ENCODE measurements at regions not wholly inside any gene's neighbourhood (a gene's known extent, or its start where the extent isn't known, plus 50 kb on each side); places are given as distances from the start of the nearest gene placed in this dataset.

GRCh38 chr5:3391210-3391609, 204.4 kb upstream of the IRX1 start:
- no peak for ATAC-seq
- POLR2A ChIA-PET, result no interaction called here
- intact Hi-C loops (cut with DNase I, micrococcal nuclease), result no loop called here

GRCh38 chr5:3389471-3390026, 206.1 kb upstream of the IRX1 start:
- Mint-ChIP-seq H3K36me3 (ENCODE audit: low read depth) (no peaks in the 10 kb centered on the region), H3K27me3 (no peaks in the 10 kb centered on the region), H3K27ac (no peak overlapping the region), H3K4me3 (no peak overlapping the region), H3K4me1 (no peaks in the 10 kb centered on the region), H3K9me3 (ENCODE audit: low read depth) (no peaks in the 10 kb centered on the region)
- ATAC-seq (no peak), DNase-seq (no peak)
- CTCF ChIA-PET, result no interaction called here
- intact Hi-C loops (cut with DNase I, micrococcal nuclease), result no loop called here
- POLR2A ChIA-PET, result no interaction called here

More at GRCh38 chr5:3391210-3391609, 204.4 kb upstream of the IRX1 start:
- Mint-ChIP-seq H3K27ac (no peak overlapping the region), H3K4me1 (no peaks in the 10 kb centered on the region), H3K9me3 (ENCODE audit: low read depth) (no peaks in the 10 kb centered on the region), H3K27me3 (no peaks in the 10 kb centered on the region), H3K36me3 (ENCODE audit: low read depth) (no peaks in the 10 kb centered on the region), H3K4me3 (no peak overlapping the region)
- CTCF ChIA-PET, result no interaction called here
- no peak for DNase-seq

DNA sequence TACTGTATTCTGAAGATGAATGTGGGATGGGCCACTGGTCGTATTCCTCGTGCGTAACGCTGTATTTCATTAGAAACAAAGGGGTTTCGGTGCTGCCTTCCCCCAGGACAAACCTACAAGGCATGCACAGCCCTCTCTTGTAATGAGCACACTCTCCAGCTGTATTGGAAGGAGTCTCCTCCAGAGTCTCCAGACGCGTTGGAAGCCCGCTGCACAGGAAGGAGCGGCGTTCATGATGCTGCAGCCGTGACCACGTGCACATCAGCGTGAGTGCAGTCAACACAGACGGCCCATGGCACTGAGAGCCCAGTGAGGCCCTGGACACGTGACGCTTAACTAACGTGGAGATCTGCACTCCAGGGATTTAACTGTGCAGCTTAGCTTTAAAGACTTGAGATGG, 209.0 kb upstream of the IRX1 start:
- CTCF ChIA-PET, result no interaction called here
- no peaks in the 10 kb centered on the region for H3K36me3 Mint-ChIP-seq (ENCODE audit: low read depth)

DNA sequence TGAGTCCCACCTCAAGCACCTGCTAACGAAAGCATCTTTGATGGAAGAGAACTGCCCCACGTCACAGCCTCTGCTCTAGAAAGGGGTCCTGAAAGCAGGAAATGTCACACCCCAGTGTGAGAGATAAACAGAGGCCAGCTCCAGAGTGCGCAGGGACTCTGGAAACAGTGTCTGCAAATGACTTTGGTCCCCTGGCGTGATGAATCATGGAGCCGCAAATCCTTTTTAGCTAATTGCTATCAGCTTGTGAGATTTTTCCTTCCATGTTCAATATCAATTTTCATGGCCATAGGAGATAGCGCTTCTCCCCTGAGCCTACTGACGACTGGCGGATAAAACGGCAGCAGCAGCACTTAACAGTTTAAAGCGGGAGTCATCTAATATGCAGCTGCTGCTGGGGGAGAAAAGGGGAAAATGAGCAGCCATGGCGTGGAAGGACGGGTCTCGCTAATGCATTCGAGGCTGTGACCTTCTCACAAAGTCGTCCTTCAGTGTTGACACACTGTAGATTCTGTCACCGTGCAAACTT, 209.6 kb upstream of the IRX1 start:
- ChIA-PET POLR2A (no interaction called here), CTCF (no interaction called here)
- Mint-ChIP-seq H3K27ac (no peak overlapping the region), H3K4me3 (no peak overlapping the region), H3K36me3 (ENCODE audit: low read depth) (no peaks in the 10 kb centered on the region), H3K4me1 (no peaks in the 10 kb centered on the region), H3K27me3 (no peaks in the 10 kb centered on the region), H3K9me3 (ENCODE audit: low read depth) (no peaks in the 10 kb centered on the region)
- ATAC-seq (no peak), DNase-seq (no peak)
- intact Hi-C loops (cut with DNase I, micrococcal nuclease), result no loop called here

More for the DNA sequence above, 209.0 kb upstream of the IRX1 start:
- ATAC-seq (no peak), DNase-seq (no peak)
- H3K4me3 Mint-ChIP-seq, result no peak overlapping the region
- no peaks in the 10 kb centered on the region for H3K4me1 Mint-ChIP-seq
- POLR2A ChIA-PET, result no interaction called here
- H3K27me3 Mint-ChIP-seq, result no peaks in the 10 kb centered on the region
- H3K27ac Mint-ChIP-seq, result no peak overlapping the region
- H3K9me3 Mint-ChIP-seq (ENCODE audit: low read depth), result no peaks in the 10 kb centered on the region
- intact Hi-C loops (cut with DNase I, micrococcal nuclease), result no loop called here

DNA sequence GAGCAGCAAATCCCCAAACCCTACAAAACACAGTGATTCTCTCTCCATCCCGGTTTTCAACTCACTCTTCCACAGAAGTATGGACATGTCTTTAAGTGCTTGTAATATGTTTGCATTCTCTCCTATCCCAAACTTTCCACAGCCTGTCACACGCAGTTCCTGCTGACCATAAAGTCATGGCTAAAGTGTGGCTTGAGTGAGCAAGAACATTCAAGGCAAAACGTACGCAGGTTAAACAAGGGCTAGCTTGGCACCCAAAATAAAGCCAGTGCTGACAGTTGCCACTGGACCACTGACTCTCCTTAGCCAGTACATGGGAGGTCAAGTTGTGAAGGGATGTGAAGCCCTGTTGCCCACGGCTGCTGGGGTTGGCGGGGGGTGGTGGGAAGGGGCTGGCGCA, 211.1 kb upstream of the IRX1 start:
- H3K4me3 Mint-ChIP-seq, result no peak overlapping the region
- no peaks in the 10 kb centered on the region for H3K36me3 Mint-ChIP-seq (ENCODE audit: low read depth)
- no peaks in the 10 kb centered on the region for H3K4me1 Mint-ChIP-seq
- ChIA-PET CTCF (interaction anchor here (0.5 kb wide), 1 partner anchor 9 kb away, joined by 3 read pairs; no protein-coding TSS in a partner anchor), POLR2A (no interaction called here)
- no peaks in the 10 kb centered on the region for H3K9me3 Mint-ChIP-seq (ENCODE audit: low read depth)
- no peak overlapping the region for H3K27ac Mint-ChIP-seq
- ATAC-seq (no peak), DNase-seq (no peak)
- intact Hi-C loops (cut with DNase I, micrococcal nuclease), result no loop called here
- H3K27me3 Mint-ChIP-seq, result no peaks in the 10 kb centered on the region

DNA sequence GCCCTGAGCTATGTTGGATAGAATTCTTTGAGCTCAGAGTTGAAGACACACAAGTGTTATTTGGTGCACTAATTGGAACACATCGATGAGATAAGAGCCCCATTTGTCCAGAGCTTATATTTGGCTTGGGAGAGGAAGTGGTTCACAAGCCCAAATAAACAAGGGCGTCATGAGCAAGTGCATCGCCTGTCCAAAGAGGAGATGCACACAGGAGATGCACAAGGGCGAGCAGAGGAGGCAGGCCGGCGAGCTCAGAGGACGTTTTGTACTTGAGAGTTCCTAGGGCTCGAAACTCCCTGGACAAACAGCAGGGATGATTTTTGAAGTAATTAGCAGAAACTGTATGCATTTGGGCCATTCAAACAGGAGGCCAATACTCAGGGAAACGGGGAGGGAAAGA, 212.8 kb upstream of the IRX1 start:
- no peak for ATAC-seq

DNA sequence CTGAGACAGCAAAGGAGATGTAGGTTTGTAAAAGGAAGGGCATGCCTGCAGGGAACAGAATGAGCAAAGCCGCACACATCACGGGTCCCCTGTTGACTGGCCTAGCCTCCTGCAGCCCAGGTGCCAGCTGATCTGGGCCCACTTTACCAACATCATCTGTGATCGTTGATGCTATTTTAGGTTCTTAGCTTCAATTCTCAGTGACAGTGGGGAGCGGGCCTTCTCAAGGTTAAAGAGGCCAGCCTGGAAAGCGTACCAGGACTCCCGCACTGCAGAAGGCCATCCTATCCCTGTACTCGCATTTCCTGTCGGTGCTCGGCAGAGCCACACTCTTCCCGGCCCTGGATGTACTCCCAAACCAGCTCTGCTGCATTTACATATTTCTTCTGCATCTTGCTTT, 213.5 kb upstream of the IRX1 start:
- Mint-ChIP-seq H3K4me3 (no peak overlapping the region), H3K36me3 (ENCODE audit: low read depth) (no peaks in the 10 kb centered on the region), H3K4me1 (no peaks in the 10 kb centered on the region), H3K9me3 (ENCODE audit: low read depth) (no peaks in the 10 kb centered on the region), H3K27ac (no peak overlapping the region), H3K27me3 (no peaks in the 10 kb centered on the region)
- POLR2A ChIA-PET, result no interaction called here
- intact Hi-C loops (cut with DNase I, micrococcal nuclease), result no loop called here
- CTCF ChIA-PET, result interaction anchor here (1.0 kb wide), 1 partner anchor 10 kb away, joined by 4 read pairs; no protein-coding TSS in a partner anchor
- ATAC-seq (no peak), DNase-seq (no peak)

More for the DNA sequence above, 212.8 kb upstream of the IRX1 start:
- Mint-ChIP-seq H3K4me1 (no peaks in the 10 kb centered on the region), H3K27me3 (no peaks in the 10 kb centered on the region), H3K27ac (no peak overlapping the region), H3K4me3 (no peak overlapping the region), H3K9me3 (ENCODE audit: low read depth) (no peaks in the 10 kb centered on the region), H3K36me3 (ENCODE audit: low read depth) (no peaks in the 10 kb centered on the region)
- CTCF ChIA-PET, result no interaction called here
- intact Hi-C loops (cut with DNase I, micrococcal nuclease), result no loop called here
- DNase-seq, result no peak
- POLR2A ChIA-PET, result no interaction called here

- Mint-ChIP-seq H3K9me3 (ENCODE audit: low read depth) (no peaks in the 10 kb centered on the region), H3K36me3 (ENCODE audit: low read depth) (no peaks in the 10 kb centered on the region), H3K4me1 (no peaks in the 10 kb centered on the region), H3K4me3 (no peak overlapping the region), H3K27ac (no peak overlapping the region), H3K27me3 (no peaks in the 10 kb centered on the region)
- no peak for DNase-seq
- no peak for ATAC-seq
- intact Hi-C loops (cut with DNase I, micrococcal nuclease), result no loop called here
- ChIA-PET CTCF (interaction anchor here (1.0 kb wide), 1 partner anchor 9 kb away, joined by 4 read pairs; no protein-coding TSS in a partner anchor), POLR2A (no interaction called here)
Measured at GRCh38 chr5:3381206-3381825, 214.3 kb upstream of the IRX1 start.

DNA sequence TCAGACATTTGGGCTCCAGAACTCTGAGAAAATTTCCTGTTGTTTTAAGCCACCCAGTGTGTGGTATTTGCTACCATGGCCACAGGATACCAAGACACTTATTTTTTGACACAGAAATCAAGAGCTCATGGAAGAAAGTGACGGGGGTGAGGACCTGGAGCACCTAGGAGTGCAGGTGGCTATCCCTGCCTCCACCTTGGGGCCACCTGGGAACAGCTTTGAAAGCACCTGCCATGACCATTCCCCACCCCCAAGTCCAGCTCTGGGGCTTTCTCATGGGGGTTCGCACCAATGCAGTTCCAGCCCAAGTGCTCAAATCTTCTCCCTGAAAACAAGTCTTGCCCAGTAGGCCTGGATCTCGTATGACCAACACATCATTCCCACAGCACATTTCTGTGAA, 214.9 kb upstream of the IRX1 start:
- DNase-seq (no peak), ATAC-seq (no peak)
- intact Hi-C loops (cut with DNase I, micrococcal nuclease), result no loop called here
- POLR2A ChIA-PET, result no interaction called here
- Mint-ChIP-seq H3K4me1 (no peaks in the 10 kb centered on the region), H3K4me3 (no peak overlapping the region), H3K27ac (no peak overlapping the region), H3K9me3 (ENCODE audit: low read depth) (no peaks in the 10 kb centered on the region), H3K27me3 (no peaks in the 10 kb centered on the region), H3K36me3 (ENCODE audit: low read depth) (no peaks in the 10 kb centered on the region)
- CTCF ChIA-PET, result interaction anchor here (0.6 kb wide), 1 partner anchor 245 kb away, joined by 3 read pairs; no protein-coding TSS in a partner anchor

- ChIA-PET CTCF (no interaction called here), POLR2A (interaction anchor here (0.6 kb wide), 1 partner anchor 1716 kb away, joined by 3 read pairs; no protein-coding TSS in a partner anchor)
- Mint-ChIP-seq H3K36me3 (ENCODE audit: low read depth) (no peaks in the 10 kb centered on the region), H3K4me3 (no peak overlapping the region), H3K9me3 (ENCODE audit: low read depth) (peaks cover 3% of the 10 kb centered on the region), H3K4me1 (no peaks in the 10 kb centered on the region), H3K27me3 (no peaks in the 10 kb centered on the region), H3K27ac (no peak overlapping the region)
- ATAC-seq (no peak), DNase-seq (no peak)
- intact Hi-C loops (cut with DNase I, micrococcal nuclease), result no loop called here
Measured at GRCh38 chr5:3377831-3378230, 217.8 kb upstream of the IRX1 start.

GRCh38 chr5:3377176-3377575, 218.5 kb upstream of the IRX1 start:
- POLR2A ChIA-PET, result no interaction called here
- Mint-ChIP-seq H3K27ac (no peak overlapping the region), H3K4me1 (no peaks in the 10 kb centered on the region), H3K36me3 (ENCODE audit: low read depth) (no peaks in the 10 kb centered on the region), H3K4me3 (no peak overlapping the region), H3K9me3 (ENCODE audit: low read depth) (peaks cover 7% of the 10 kb centered on the region), H3K27me3 (no peaks in the 10 kb centered on the region)
- intact Hi-C loops (cut with DNase I, micrococcal nuclease), result no loop called here
- DNase-seq, result no peak
- no peak for ATAC-seq
- CTCF ChIA-PET, result no interaction called here

- H3K27ac Mint-ChIP-seq, result no peak overlapping the region
- H3K9me3 Mint-ChIP-seq (ENCODE audit: low read depth), result peaks cover 11% of the 10 kb centered on the region
- no peak overlapping the region for H3K4me3 Mint-ChIP-seq
- ATAC-seq (no peak), DNase-seq (no peak)
- H3K4me1 Mint-ChIP-seq, result no peaks in the 10 kb centered on the region
- intact Hi-C loops (cut with DNase I, micrococcal nuclease), result no loop called here
- ChIA-PET POLR2A (no interaction called here), CTCF (no interaction called here)
- no peaks in the 10 kb centered on the region for H3K27me3 Mint-ChIP-seq
- no peaks in the 10 kb centered on the region for H3K36me3 Mint-ChIP-seq (ENCODE audit: low read depth)
Measured at GRCh38 chr5:3376611-3377010, 219.0 kb upstream of the IRX1 start.

All from activated CD4-positive, alpha-beta T cell treated with anti-CD3 and anti-CD28 coated beads for 36 hours (primary cell).